ENCODE measurements at regions not wholly inside any gene's neighbourhood (a gene's known extent, or its start where the extent isn't known, plus 50 kb on each side); places are given as distances from the start of the nearest gene placed in this dataset.

- no peak overlapping the region for H3K4me3 ChIP-seq
- H3K27ac ChIP-seq = no peak overlapping the region
- no peaks in the 10 kb centered on the region for H3K9me3 ChIP-seq
- TF ChIP-seq POLR2A (IDR thresholded peaks at IDR 0.05) (no peak), CTCF (IDR thresholded peaks at IDR 0.05) (no peak)
- intact Hi-C loops (cut with DNase I; ENCODE audit: low total_unique reads) = no loop called here
- no peaks in the 10 kb centered on the region for H3K36me3 ChIP-seq (ENCODE audit: low read depth, missing control alignments)
- H3K27me3 ChIP-seq = no peaks in the 10 kb centered on the region
- DNase-seq = no peak
- WGBS, 2 donors = 65% methylated on average over 2 of the region's 2 CpGs
- H3K4me1 ChIP-seq = no peaks in the 10 kb centered on the region
Observed at GRCh38 chr14:26138764-26139445, 458.9 kb downstream of the NOVA1 start.

- DNase-seq = no peak
- 27 to 54% methylated on average over 1 of the region's 1 CpG for WGBS, 2 donors
- H3K4me1 ChIP-seq = no peaks in the 10 kb centered on the region
- H3K4me3 ChIP-seq = no peak overlapping the region
- no peak overlapping the region for H3K27ac ChIP-seq
- no peaks in the 10 kb centered on the region for H3K36me3 ChIP-seq (ENCODE audit: low read depth, missing control alignments)
- H3K9me3 ChIP-seq = no peaks in the 10 kb centered on the region
- TF ChIP-seq POLR2A (IDR thresholded peaks at IDR 0.05) (no peak), CTCF (IDR thresholded peaks at IDR 0.05) (no peak)
- no peaks in the 10 kb centered on the region for H3K27me3 ChIP-seq
- intact Hi-C loops (cut with DNase I; ENCODE audit: low total_unique reads) = no loop called here
Observed at GRCh38 chr14:26137161-26137560, 460.7 kb downstream of the NOVA1 start.

- TF ChIP-seq POLR2A (IDR thresholded peaks at IDR 0.05) (no peak), CTCF (IDR thresholded peaks at IDR 0.05) (no peak)
- Histone ChIP-seq H3K27ac (no peak overlapping the region), H3K4me3 (no peak overlapping the region), H3K27me3 (no peaks in the 10 kb centered on the region), H3K36me3 (ENCODE audit: low read depth, missing control alignments) (no peaks in the 10 kb centered on the region), H3K9me3 (no peaks in the 10 kb centered on the region), H3K4me1 (no peaks in the 10 kb centered on the region)
- intact Hi-C loops (cut with DNase I; ENCODE audit: low total_unique reads) = no loop called here
- DNase-seq = no peak
Observed at GRCh38 chr14:26132061-26132645, 465.7 kb downstream of the NOVA1 start.

GRCh38 chr14:26130690-26131089, 467.1 kb downstream of the NOVA1 start:
- intact Hi-C loops (cut with DNase I; ENCODE audit: low total_unique reads) = no loop called here
- no peak for TF ChIP-seq POLR2A (IDR thresholded peaks at IDR 0.05)
- no peak for TF ChIP-seq CTCF (IDR thresholded peaks at IDR 0.05)
- Histone ChIP-seq H3K27ac (no peak overlapping the region), H3K4me1 (no peaks in the 10 kb centered on the region), H3K27me3 (no peaks in the 10 kb centered on the region), H3K36me3 (ENCODE audit: low read depth, missing control alignments) (no peaks in the 10 kb centered on the region), H3K9me3 (no peaks in the 10 kb centered on the region), H3K4me3 (no peak overlapping the region)
- WGBS, 2 donors = 93% methylated on average over 1 of the region's 1 CpG
- DNase-seq = no peak
